ENCODE measurements at regions not wholly inside any gene's neighbourhood (a gene's known extent, or its start where the extent isn't known, plus 50 kb on each side); places are given as distances from the start of the nearest gene placed in this dataset.

GRCh38 chrX:125378205-125378604, 58.5 kb downstream of the TEX13C start:
- DNase-seq = no peak
- no peak for ATAC-seq
- intact Hi-C loops (cut with DNase I, micrococcal nuclease) = no loop called here

GRCh38 chrX:125378770-125379169, 59.1 kb downstream of the TEX13C start:
- intact Hi-C loops (cut with DNase I, micrococcal nuclease) = no loop called here
- DNase-seq (no peak), ATAC-seq (no peak)

GRCh38 chrX:125382148-125382628, 62.5 kb downstream of the TEX13C start:
- intact Hi-C loops (cut with DNase I, micrococcal nuclease) = no loop called here
- ATAC-seq (no peak), DNase-seq (no peak)

GRCh38 chrX:125382889-125383288, 63.2 kb downstream of the TEX13C start:
- ATAC-seq (no peak), DNase-seq (no peak)
- intact Hi-C loops (cut with DNase I, micrococcal nuclease) = no loop called here

GRCh38 chrX:125384867-125385266, 65.2 kb downstream of the TEX13C start:
- DNase-seq (no peak), ATAC-seq (no peak)
- intact Hi-C loops (cut with DNase I, micrococcal nuclease) = no loop called here

- DNase-seq = no peak
- no peak for ATAC-seq
- intact Hi-C loops (cut with DNase I, micrococcal nuclease) = no loop called here
Observed at GRCh38 chrX:125387945-125388344, 68.3 kb downstream of the TEX13C start.

- intact Hi-C loops (cut with DNase I, micrococcal nuclease) = no loop called here
- no peak for DNase-seq
- no peak for ATAC-seq
Observed at GRCh38 chrX:125394449-125394848, 74.8 kb downstream of the TEX13C start.

GRCh38 chrX:125395626-125396025, 76.0 kb downstream of the TEX13C start:
- no peak for DNase-seq
- intact Hi-C loops (cut with DNase I, micrococcal nuclease) = no loop called here
- ATAC-seq = no peak

GRCh38 chrX:125398959-125399440, 79.3 kb downstream of the TEX13C start:
- ATAC-seq (no peak), DNase-seq (no peak)
- intact Hi-C loops (cut with DNase I, micrococcal nuclease) = no loop called here

GRCh38 chrX:125402807-125403206, 83.1 kb downstream of the TEX13C start:
- intact Hi-C loops (cut with DNase I, micrococcal nuclease) = no loop called here
- DNase-seq (no peak), ATAC-seq (no peak)

GRCh38 chrX:125404667-125405160, 85.0 kb downstream of the TEX13C start:
- intact Hi-C loops (cut with DNase I, micrococcal nuclease) = no loop called here
- no peak for DNase-seq
- no peak for ATAC-seq

- no peak for DNase-seq
- intact Hi-C loops (cut with DNase I, micrococcal nuclease) = no loop called here
- no peak for ATAC-seq
Observed at GRCh38 chrX:125405339-125405738, 85.7 kb downstream of the TEX13C start.

- ATAC-seq = no peak
- intact Hi-C loops (cut with DNase I, micrococcal nuclease) = no loop called here
- no peak for DNase-seq
Observed at GRCh38 chrX:125407314-125407713, 87.6 kb downstream of the TEX13C start.

GRCh38 chrX:125420809-125421208, 101.1 kb downstream of the TEX13C start:
- ATAC-seq (no peak), DNase-seq (no peak)
- intact Hi-C loops (cut with DNase I, micrococcal nuclease) = no loop called here

- ATAC-seq (no peak), DNase-seq (no peak)
- intact Hi-C loops (cut with DNase I, micrococcal nuclease) = no loop called here
Observed at GRCh38 chrX:125422986-125423385, 103.3 kb downstream of the TEX13C start.

GRCh38 chrX:125424536-125424935, 104.9 kb downstream of the TEX13C start:
- DNase-seq (no peak), ATAC-seq (no peak)
- intact Hi-C loops (cut with DNase I, micrococcal nuclease) = no loop called here

GRCh38 chrX:125436855-125437254, 117.2 kb downstream of the TEX13C start:
- no peak for ATAC-seq

GRCh38 chrX:125439194-125439849, 119.7 kb downstream of the TEX13C start:
- no peak for ATAC-seq
- intact Hi-C loops (cut with DNase I, micrococcal nuclease) = no loop called here

More at GRCh38 chrX:125436855-125437254, 117.2 kb downstream of the TEX13C start:
- intact Hi-C loops (cut with DNase I, micrococcal nuclease) = no loop called here
- DNase-seq = no peak

GRCh38 chrX:125444659-125445058, 125.0 kb downstream of the TEX13C start:
- intact Hi-C loops (cut with DNase I, micrococcal nuclease) = no loop called here
- DNase-seq (no peak), ATAC-seq (no peak)

More at GRCh38 chrX:125439194-125439849, 119.7 kb downstream of the TEX13C start:
- no peak for DNase-seq

GRCh38 chrX:125475482-125475881, 155.8 kb downstream of the TEX13C start:
- intact Hi-C loops (cut with DNase I, micrococcal nuclease) = no loop called here
- ATAC-seq (no peak), DNase-seq (no peak)

GRCh38 chrX:125492439-125492838, 172.8 kb downstream of the TEX13C start:
- intact Hi-C loops (cut with DNase I, micrococcal nuclease) = no loop called here
- ATAC-seq = no peak
- DNase-seq = no peak

Measured in left colon (tissue), 2 donors.